ENCODE measurements at regions not wholly inside any gene's neighbourhood (a gene's known extent, or its start where the extent isn't known, plus 50 kb on each side); places are given as distances from the start of the nearest gene placed in this dataset.

DNA sequence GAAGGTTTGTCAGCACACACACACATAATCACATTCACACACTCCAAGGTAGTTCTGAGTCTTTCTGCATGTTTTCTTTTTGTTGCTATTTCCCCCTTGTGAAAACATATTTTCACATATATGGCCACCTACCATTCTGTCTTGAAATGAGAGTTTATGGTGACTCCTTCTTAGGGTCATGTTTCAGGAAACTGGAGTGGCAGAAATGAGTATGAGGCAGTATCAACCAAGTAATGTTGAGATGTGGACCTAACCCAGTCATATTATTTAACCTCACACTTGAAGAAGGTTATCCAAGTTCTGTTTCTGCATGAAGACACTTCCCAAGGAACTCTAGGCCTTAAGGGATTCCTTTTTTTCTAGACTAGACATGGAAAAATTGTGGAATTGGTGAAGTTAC is 481.4 kb downstream of the ETS1 start:
- no peak for TF ChIP-seq EZH2 (IDR thresholded peaks at IDR 0.05; ENCODE audit: insufficient read depth, low read length)
- TF ChIP-seq, protein P1, sequence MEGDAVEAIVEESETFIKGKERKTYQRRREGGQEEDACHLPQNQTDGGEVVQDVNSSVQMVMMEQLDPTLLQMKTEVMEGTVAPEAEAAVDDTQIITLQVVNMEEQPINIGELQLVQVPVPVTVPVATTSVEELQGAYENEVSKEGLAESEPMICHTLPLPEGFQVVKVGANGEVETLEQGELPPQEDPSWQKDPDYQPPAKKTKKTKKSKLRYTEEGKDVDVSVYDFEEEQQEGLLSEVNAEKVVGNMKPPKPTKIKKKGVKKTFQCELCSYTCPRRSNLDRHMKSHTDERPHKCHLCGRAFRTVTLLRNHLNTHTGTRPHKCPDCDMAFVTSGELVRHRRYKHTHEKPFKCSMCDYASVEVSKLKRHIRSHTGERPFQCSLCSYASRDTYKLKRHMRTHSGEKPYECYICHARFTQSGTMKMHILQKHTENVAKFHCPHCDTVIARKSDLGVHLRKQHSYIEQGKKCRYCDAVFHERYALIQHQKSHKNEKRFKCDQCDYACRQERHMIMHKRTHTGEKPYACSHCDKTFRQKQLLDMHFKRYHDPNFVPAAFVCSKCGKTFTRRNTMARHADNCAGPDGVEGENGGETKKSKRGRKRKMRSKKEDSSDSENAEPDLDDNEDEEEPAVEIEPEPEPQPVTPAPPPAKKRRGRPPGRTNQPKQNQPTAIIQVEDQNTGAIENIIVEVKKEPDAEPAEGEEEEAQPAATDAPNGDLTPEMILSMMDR (IDR thresholded peaks at IDR 0.05; ENCODE audit: insufficient read depth, low read depth, low read length) = no peak

Measured in astrocyte (in vitro differentiated cells and primary cell).